Esophagus squamous epithelium (tissue), 5 donors: ENCODE measurements at regions not wholly inside any gene's neighbourhood (a gene's known extent, or its start where the extent isn't known, plus 50 kb on each side); places are given as distances from the start of the nearest gene placed in this dataset.

Source experiments
- DNase-seq: peaks from one replicate; lab custom pipeline; 2025; lab: John Stamatoyannopoulos, UW
- H3K27ac ChIP-seq, 4 donors: fragments of 200-600 bp; sonication (generic); one replicate each; pipeline ENCODE4 v1.5.1; 2016 to 2019; ENCODE audit warnings: mild to moderate bottlenecking in 1 of 4
- H3K27me3 ChIP-seq, 4 donors: fragments of 200-600 bp; sonication (generic); 1 replicate in 3 of 4; 2 replicates in 1 of 4; pipeline versions ENCODE4 v1.5.1 to v1.6.0; 2017 to 2021; ENCODE audit warnings: antibody characterized with exemption in 1 of 4
- H3K36me3 ChIP-seq, 3 donors: fragments of 200-600 bp; sonication (generic); one replicate each; pipeline ENCODE4 v1.5.1; 2016 to 2019
- H3K4me1 ChIP-seq, 3 donors: fragments of 200-600 bp; sonication (generic); one replicate each; pipeline ENCODE4 v1.5.1; 2017 to 2019
- H3K4me3 ChIP-seq, 4 donors: fragments of 200-600 bp; sonication (generic); 1 replicate in 3 of 4; 2 replicates in 1 of 4; pipeline ENCODE4 v1.5.1; 2016 to 2019; ENCODE audit warnings: mild to moderate bottlenecking in 2 of 4, moderate library complexity in 1 of 4
- H3K9me3 ChIP-seq, 3 donors: fragments of 200-600 bp; sonication (generic); one replicate each; pipeline ENCODE4 v1.5.1; 2016 to 2019
- CTCF ChIP-seq, 6 experiments: fragments of 450-650 bp in 4 of 6; fragments of 200-600 bp in 2 of 6; sonication (generic) in 2 of 6; IDR thresholded peaks; one replicate each; pipeline ENCODE4 v1.5.1; 2016 to 2019; ENCODE audit warnings: antibody characterized with exemption in 6 of 6, mild to moderate bottlenecking in 4 of 6, moderate library complexity in 4 of 6
- POLR2A ChIP-seq, 4 donors: fragments of 450-650 bp; IDR thresholded peaks; one replicate each; pipeline ENCODE4 v1.6.1; 2017; ENCODE audit warnings: antibody characterized with exemption in 4 of 4, mild to moderate bottlenecking in 4 of 4, moderate library complexity in 3 of 4
- WGBS, 2 donors: methylation state at CpG; one replicate each; pipeline ENCODE4 v1.1.5; 2018; 5-methylcytosine and 5-hydroxymethylcytosine counted together
- intact Hi-C: fragments of 100-400 bp; cut with DNase I; formaldehyde crosslinking; loops from one replicate; pipeline ENCODE4 v1.15.0; 2022
- donor health status: DM: yes; HTN: yes; CAD: no.

- intact Hi-C loops: no loop called here
These were observed 573.7 kb upstream of the DAB2 start for GRCh38 chr5:39998518-39998917.

GRCh38 chr5:39995990-39996389 is 571.2 kb upstream of the DAB2 start:
- Histone ChIP-seq H3K4me1 (no peaks in the 10 kb centered on the region), H3K27ac (no peak overlapping the region), H3K36me3 (no peaks in the 10 kb centered on the region), H3K27me3 (no peaks in the 10 kb centered on the region), H3K4me3 (no peak overlapping the region), H3K9me3 (no peaks in the 10 kb centered on the region)
- intact Hi-C loops: no loop called here
- WGBS, 2 donors: 42 to 59% methylated on average over 1 of the region's 1 CpG
- TF ChIP-seq CTCF (IDR thresholded peaks at IDR 0.05): no peak
- no peak for TF ChIP-seq POLR2A (IDR thresholded peaks at IDR 0.05)
- DNase-seq: no peak

More at GRCh38 chr5:39998518-39998917, 573.7 kb upstream of the DAB2 start:
- Histone ChIP-seq H3K27me3 (no peaks in the 10 kb centered on the region), H3K4me1 (no peaks in the 10 kb centered on the region), H3K9me3 (no peaks in the 10 kb centered on the region), H3K36me3 (no peaks in the 10 kb centered on the region), H3K4me3 (no peak overlapping the region), H3K27ac (no peak overlapping the region)
- no peak for TF ChIP-seq POLR2A (IDR thresholded peaks at IDR 0.05)
- TF ChIP-seq CTCF (IDR thresholded peaks at IDR 0.05): no peak
- DNase-seq: no peak

- no peak for DNase-seq
- Histone ChIP-seq H3K9me3 (no peaks in the 10 kb centered on the region), H3K4me1 (no peaks in the 10 kb centered on the region), H3K4me3 (no peak overlapping the region), H3K27ac (no peak overlapping the region), H3K27me3 (no peaks in the 10 kb centered on the region), H3K36me3 (no peaks in the 10 kb centered on the region)
- 68 to 80% methylated on average over 2 of the region's 2 CpGs for WGBS, 2 donors
- TF ChIP-seq CTCF (IDR thresholded peaks at IDR 0.05): no peak
- no peak for TF ChIP-seq POLR2A (IDR thresholded peaks at IDR 0.05)
- intact Hi-C loops: no loop called here
These were observed 567.9 kb upstream of the DAB2 start for GRCh38 chr5:39992617-39993202.

GRCh38 chr5:39986614-39987013 is 561.8 kb upstream of the DAB2 start:
- no peaks in the 10 kb centered on the region for H3K4me1 ChIP-seq
- DNase-seq: no peak
- no peak overlapping the region for H3K4me3 ChIP-seq
- intact Hi-C loops: no loop called here
- H3K9me3 ChIP-seq: no peaks in the 10 kb centered on the region
- TF ChIP-seq CTCF (IDR thresholded peaks at IDR 0.05): no peak
- no peak for TF ChIP-seq POLR2A (IDR thresholded peaks at IDR 0.05)
- 41 to 49% methylated on average over 2 of the region's 2 CpGs for WGBS, 2 donors
- H3K27ac ChIP-seq: no peak overlapping the region
- no peaks in the 10 kb centered on the region for H3K36me3 ChIP-seq
- no peaks in the 10 kb centered on the region for H3K27me3 ChIP-seq

- TF ChIP-seq CTCF (IDR thresholded peaks at IDR 0.05) (no peak), POLR2A (IDR thresholded peaks at IDR 0.05) (no peak)
- H3K36me3 ChIP-seq: no peaks in the 10 kb centered on the region
- H3K27ac ChIP-seq: no peak overlapping the region
- WGBS, 2 donors: 63 to 93% methylated on average over 1 of the region's 1 CpG
- no peaks in the 10 kb centered on the region for H3K4me1 ChIP-seq
- intact Hi-C loops: no loop called here
- no peaks in the 10 kb centered on the region for H3K9me3 ChIP-seq
- no peak for DNase-seq
- no peaks in the 10 kb centered on the region for H3K27me3 ChIP-seq
- H3K4me3 ChIP-seq: no peak overlapping the region
These were observed 555.3 kb upstream of the DAB2 start for GRCh38 chr5:39980056-39980455.
